Thoracic aorta (tissue), 2 donors: ENCODE measurements at regions not wholly inside any gene's neighbourhood (a gene's known extent, or its start where the extent isn't known, plus 50 kb on each side); places are given as distances from the start of the nearest gene placed in this dataset.
A peak's percentile ranks its signal among the peaks of the same experiment; 100 is the strongest.

Experiments used
- ATAC-seq: fragments of 150-250 bp; one replicate; pipeline ENCODE4 v1.8.0; 2017; ENCODE audit warnings: low read depth; ENCODE audit not compliant: insufficient number of reproducible peaks, low FRiP score
- DNase-seq: peaks from one replicate; pipeline ENCODE4 v3.0.0-alpha.2; 2020; ENCODE audit warnings: low spot score
- H3K27ac ChIP-seq, 2 donors: fragments of 200-600 bp; sonication (generic); 1 replicate in 1 of 2; 2 replicates in 1 of 2; pipeline ENCODE4 v1.5.1; 2016; ENCODE audit warnings: mild to moderate bottlenecking in 2 of 2, moderate library complexity in 2 of 2
- H3K27me3 ChIP-seq: fragments of 200-600 bp; sonication (generic); replicated peaks from 2 replicates; pipeline ENCODE4 v1.6.0; 2016; ENCODE audit warnings: mild to moderate bottlenecking; ENCODE audit not compliant: insufficient read depth
- H3K36me3 ChIP-seq: fragments of 200-600 bp; sonication (generic); one replicate; pipeline ENCODE4 v1.5.1; 2016
- H3K4me1 ChIP-seq, 2 donors: fragments of 200-600 bp; sonication (generic); 1 replicate in 1 of 2; 2 replicates in 1 of 2; pipeline versions ENCODE4 v1.5.1 to v1.6.0; 2016; ENCODE audit warnings: low read depth in 2 of 2, mild to moderate bottlenecking in 1 of 2; ENCODE audit not compliant: control insufficient read depth in 1 of 2
- H3K4me3 ChIP-seq: fragments of 200-600 bp; sonication (generic); 2 replicates; pipeline ENCODE4 v1.5.1; 2016; ENCODE audit warnings: mild to moderate bottlenecking
- H3K9me3 ChIP-seq: fragments of 200-600 bp; sonication (generic); 2 replicates; pipeline ENCODE4 v1.5.1; 2016
- CTCF ChIP-seq: fragments of 200-600 bp; sonication (generic); IDR thresholded peaks from one replicate; pipeline ENCODE4 v1.5.1; 2019; ENCODE audit warnings: antibody characterized with exemption

GRCh38 chr3:72177075-72178050 is 392.4 kb upstream of the PROK2 start:
- Histone ChIP-seq H3K27ac (peak overlapping the region; percentile 52 to 57), H3K4me3 (peak overlapping the region; percentile 60)
- no peak for TF ChIP-seq CTCF

DNA sequence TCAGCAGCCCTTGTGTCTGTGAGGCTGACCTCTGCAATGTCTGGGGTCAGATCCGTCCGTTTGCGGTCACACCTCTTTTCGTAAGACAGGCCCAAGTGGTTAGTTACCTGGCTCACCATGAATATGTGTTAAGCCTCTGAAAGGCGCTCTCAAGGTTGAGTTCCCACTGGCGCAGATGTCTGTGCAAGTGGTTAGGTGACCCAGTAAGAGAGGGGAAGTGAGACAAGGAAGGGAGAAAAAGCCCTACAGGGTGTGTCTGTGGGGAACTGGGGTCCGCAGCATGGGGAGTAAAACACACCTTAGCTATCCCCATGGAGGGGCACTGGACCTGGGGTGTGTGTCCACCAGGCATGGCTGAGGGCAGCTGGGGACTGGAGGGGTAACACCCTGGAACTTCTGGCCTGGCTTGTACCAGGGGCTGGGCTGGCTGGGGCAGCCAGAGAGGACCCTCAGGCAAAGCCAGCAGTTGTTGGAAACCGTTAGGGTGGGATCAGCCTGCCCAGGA is 391.6 kb upstream of the PROK2 start:
- Histone ChIP-seq H3K36me3 (no peaks in the 10 kb centered on the region), H3K27me3 (no peaks in the 10 kb centered on the region), H3K4me1 (peaks cover 27 to 63% of the 10 kb centered on the region in 2 donors), H3K4me3 (peak overlapping the region; percentile 60), H3K9me3 (no peaks in the 10 kb centered on the region), H3K27ac (peak overlapping the region; percentile 52 to 57)
- DNase-seq, result no peak
- TF ChIP-seq CTCF, result no peak
- ATAC-seq, result no peak

More at GRCh38 chr3:72177075-72178050, 392.4 kb upstream of the PROK2 start:
- H3K27me3 ChIP-seq, result no peaks in the 10 kb centered on the region
- H3K36me3 ChIP-seq, result no peaks in the 10 kb centered on the region
- H3K9me3 ChIP-seq, result no peaks in the 10 kb centered on the region
- ATAC-seq, result no peak
- DNase-seq, result no peak
- H3K4me1 ChIP-seq, result peaks cover 23 to 57% of the 10 kb centered on the region in 2 donors

GRCh38 chr3:72175296-72175858 is 390.4 kb upstream of the PROK2 start:
- H3K27ac ChIP-seq, result peak overlapping the region; percentile 67 to 89
- no peak overlapping the region for H3K4me3 ChIP-seq
- DNase-seq, result no peak
- no peaks in the 10 kb centered on the region for H3K27me3 ChIP-seq
- no peak for TF ChIP-seq CTCF
- peaks cover 32 to 71% of the 10 kb centered on the region in 2 donors for H3K4me1 ChIP-seq
- no peaks in the 10 kb centered on the region for H3K36me3 ChIP-seq
- no peaks in the 10 kb centered on the region for H3K9me3 ChIP-seq
- ATAC-seq, result no peak

DNA sequence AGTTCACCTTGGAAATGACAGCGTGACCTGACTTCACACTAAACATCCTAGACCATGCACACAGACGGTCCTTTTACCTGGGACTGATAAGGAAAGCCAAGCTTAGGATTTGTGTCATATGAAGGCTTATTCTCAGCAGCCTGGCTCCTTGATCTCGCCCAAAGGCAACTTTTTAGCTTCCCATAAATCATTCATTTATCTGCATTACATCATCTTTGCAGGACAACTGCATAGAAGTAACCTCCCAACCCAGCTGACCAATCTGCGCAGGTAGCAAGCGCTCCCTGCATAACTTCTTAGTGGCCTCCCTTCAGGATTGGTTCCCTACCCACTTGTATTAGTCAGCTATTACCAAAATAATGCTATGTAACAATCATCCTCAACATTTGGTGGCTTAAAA is 389.9 kb upstream of the PROK2 start:
- no peak overlapping the region for H3K4me3 ChIP-seq
- no peak for TF ChIP-seq CTCF
- no peaks in the 10 kb centered on the region for H3K9me3 ChIP-seq
- ATAC-seq (no peak), DNase-seq (no peak)
- peak overlapping the region; percentile 67 to 89 for H3K27ac ChIP-seq
- no peaks in the 10 kb centered on the region for H3K27me3 ChIP-seq
- no peaks in the 10 kb centered on the region for H3K36me3 ChIP-seq
- H3K4me1 ChIP-seq, result peaks cover 32 to 71% of the 10 kb centered on the region in 2 donors

- Histone ChIP-seq H3K27ac (peak overlapping the region; percentile 67 to 89), H3K36me3 (no peaks in the 10 kb centered on the region), H3K4me1 (peaks cover 32 to 71% of the 10 kb centered on the region in 2 donors), H3K4me3 (no peak overlapping the region), H3K9me3 (no peaks in the 10 kb centered on the region), H3K27me3 (no peaks in the 10 kb centered on the region)
- ATAC-seq (no peak), DNase-seq (no peak)
- no peak for TF ChIP-seq CTCF
These were observed 389.1 kb upstream of the PROK2 start for GRCh38 chr3:72174040-72174439.
